ENCODE measurements at regions not wholly inside any gene's neighbourhood (a gene's known extent, or its start where the extent isn't known, plus 50 kb on each side); places are given as distances from the start of the nearest gene placed in this dataset.

- no peak overlapping the region for H2BK5ac ChIP-seq (ENCODE audit: insufficient read length, low read length)
- no peak overlapping the region for H3K4ac ChIP-seq (ENCODE audit: low read depth, low read length)
- H3K27ac Mint-ChIP-seq, result 0 out of 7 replicates have a peak overlapping the region, but pooled peaks of 1 of the 3 experiments have one; percentile 15
- H3K79me1 ChIP-seq (ENCODE audit: insufficient read depth, low read depth, low read length, poor library complexity, severe bottlenecking), result no peaks in the 10 kb centered on the region
- H3K4me2 ChIP-seq (ENCODE audit: insufficient read depth, insufficient read length, low read length), result no peak overlapping the region
- H3K23ac ChIP-seq (ENCODE audit: insufficient read length, low read depth, low read length), result no peak overlapping the region
- no peak overlapping the region for H4K8ac ChIP-seq (replicated peaks; ENCODE audit: insufficient read length, low read depth, low read length)
- H2BK15ac ChIP-seq (ENCODE audit: low read depth, low read length), result no peak overlapping the region
- no peak overlapping the region for H3K18ac ChIP-seq (ENCODE audit: insufficient read length, low read depth, low read length)
- TF ChIP-seq CTCF (conservative IDR thresholded peaks at IDR 0.05), result no peak
- H3K27me3 Mint-ChIP-seq (ENCODE audit: low read depth), result no peaks in the 10 kb centered on the region
- no peaks in the 10 kb centered on the region for H3K9me3 Mint-ChIP-seq
- no peaks in the 10 kb centered on the region for H4K20me1 ChIP-seq (ENCODE audit: control insufficient read depth, insufficient read depth, insufficient read length)
- H2BK20ac ChIP-seq (ENCODE audit: low read depth, low read length, poor library complexity, severe bottlenecking), result no peak overlapping the region
- no peaks in the 10 kb centered on the region for H3K4me1 ChIP-seq (ENCODE audit: insufficient read depth, low read length)
- no peaks in the 10 kb centered on the region for H3K27me3 ChIP-seq (ENCODE audit: insufficient read depth, low read length)
- no CpG with 5 or more reads among the region's 2 CpGs for whole genome bisulfite sequencing (ENCODE audit: extremely low coverage, insufficient read length, low lambda C conversion rate)
- H3K27ac ChIP-seq (ENCODE audit: insufficient read length, low read depth, low read length), result no peak overlapping the region
- H2AK5ac ChIP-seq (ENCODE audit: insufficient read length, low read length), result no peak overlapping the region
- H3K36me3 Mint-ChIP-seq (ENCODE audit: insufficient read depth in 1 of 3, low read depth in 3 of 3), result no peaks in the 10 kb centered on the region
- no peaks in the 10 kb centered on the region for H3K79me2 ChIP-seq (ENCODE audit: insufficient read depth, low read length)
- no peaks in the 10 kb centered on the region for H3K23me2 ChIP-seq (ENCODE audit: insufficient read length, low read depth, low read length, poor library complexity, severe bottlenecking)
- no peaks in the 10 kb centered on the region for H3K9me3 ChIP-seq (ENCODE audit: control insufficient read depth, low read depth, low read length)
- no peak overlapping the region for H3K4me3 Mint-ChIP-seq
- H3K14ac ChIP-seq (ENCODE audit: insufficient read depth, low read length), result no peak overlapping the region
- no peak overlapping the region for H4K91ac ChIP-seq (ENCODE audit: insufficient read length, low read depth, low read length)
- no peaks in the 10 kb centered on the region for H3K4me1 Mint-ChIP-seq
- no peak overlapping the region for H2AFZ ChIP-seq (ENCODE audit: low read length)
- H3K9ac ChIP-seq (ENCODE audit: extremely low read depth, insufficient read length, low read length), result no peak overlapping the region
- H4K5ac ChIP-seq (ENCODE audit: insufficient read length, low read depth, low read length), result no peak overlapping the region
- H3T11ph ChIP-seq (ENCODE audit: low read length), result no peak overlapping the region
- no peak overlapping the region for H2BK120ac ChIP-seq (ENCODE audit: low read depth, low read length, poor library complexity, severe bottlenecking)
- H2BK12ac ChIP-seq (ENCODE audit: insufficient read length, low read depth, low read length), result no peak overlapping the region
- DNase-seq, result no peak
- no peak overlapping the region for H3K56ac ChIP-seq (ENCODE audit: insufficient read length, low read depth, low read length)
These were observed 61.1 kb upstream of the C1orf87 start for GRCh38 chr1:60134716-60135115.
